ENCODE measurements at regions not wholly inside any gene's neighbourhood (a gene's known extent, or its start where the extent isn't known, plus 50 kb on each side); places are given as distances from the start of the nearest gene placed in this dataset.

DNA sequence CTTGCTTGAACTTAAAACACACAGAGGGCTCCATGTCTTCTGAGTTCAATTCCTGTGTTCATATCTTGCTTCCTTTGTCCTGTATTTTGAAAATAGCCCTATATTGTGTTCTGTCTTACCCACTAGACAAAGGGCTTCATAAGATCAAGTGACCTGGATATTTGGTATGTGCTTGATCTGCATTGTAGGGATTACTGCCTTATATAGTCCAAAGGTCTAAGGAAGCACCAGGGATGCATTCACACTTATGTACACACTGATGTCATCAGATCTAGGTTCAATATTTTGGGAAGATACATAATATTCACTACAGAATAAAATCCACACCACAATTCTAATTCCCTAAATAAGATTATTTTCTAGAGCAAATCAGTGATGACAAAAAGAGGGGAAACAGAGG lies 278.0 kb upstream of the KYNU start:
- H3K36me3 Mint-ChIP-seq (ENCODE audit: insufficient read depth in 1 of 3, low read depth in 3 of 3) = no peaks in the 10 kb centered on the region
- Histone ChIP-seq H3T11ph (ENCODE audit: low read length) (no peak overlapping the region), H2BK12ac (ENCODE audit: insufficient read length, low read depth, low read length) (no peak overlapping the region), H3K56ac (ENCODE audit: insufficient read length, low read depth, low read length) (no peak overlapping the region), H3K4me1 (ENCODE audit: insufficient read depth, low read length) (no peaks in the 10 kb centered on the region), H4K20me1 (ENCODE audit: control insufficient read depth, insufficient read depth, insufficient read length) (no peaks in the 10 kb centered on the region), H3K9ac (ENCODE audit: extremely low read depth, insufficient read length, low read length) (no peak overlapping the region), H3K23me2 (ENCODE audit: insufficient read length, low read depth, low read length, poor library complexity, severe bottlenecking) (no peaks in the 10 kb centered on the region), H2BK15ac (ENCODE audit: low read depth, low read length) (no peak overlapping the region), H3K9me3 (ENCODE audit: control insufficient read depth, low read depth, low read length) (no peaks in the 10 kb centered on the region), H3K18ac (ENCODE audit: insufficient read length, low read depth, low read length) (no peak overlapping the region), H2BK20ac (ENCODE audit: low read depth, low read length, poor library complexity, severe bottlenecking) (no peak overlapping the region), H2BK5ac (ENCODE audit: insufficient read length, low read length) (no peak overlapping the region), H3K79me1 (ENCODE audit: insufficient read depth, low read depth, low read length, poor library complexity, severe bottlenecking) (no peaks in the 10 kb centered on the region), H3K27ac (ENCODE audit: insufficient read length, low read depth, low read length) (no peak overlapping the region), H3K23ac (ENCODE audit: insufficient read length, low read depth, low read length) (no peak overlapping the region), H3K79me2 (ENCODE audit: insufficient read depth, low read length) (no peaks in the 10 kb centered on the region), H3K4ac (ENCODE audit: low read depth, low read length) (no peak overlapping the region), H3K27me3 (ENCODE audit: insufficient read depth, low read length) (no peaks in the 10 kb centered on the region), H2AK5ac (ENCODE audit: insufficient read length, low read length) (no peak overlapping the region), H2BK120ac (ENCODE audit: low read depth, low read length, poor library complexity, severe bottlenecking) (no peak overlapping the region), H3K14ac (ENCODE audit: insufficient read depth, low read length) (no peak overlapping the region), H4K8ac (replicated peaks; ENCODE audit: insufficient read length, low read depth, low read length) (no peak overlapping the region), H3K4me2 (ENCODE audit: insufficient read depth, insufficient read length, low read length) (no peak overlapping the region), H4K5ac (ENCODE audit: insufficient read length, low read depth, low read length) (no peak overlapping the region), H4K91ac (ENCODE audit: insufficient read length, low read depth, low read length) (no peak overlapping the region), H2AFZ (ENCODE audit: low read length) (no peak overlapping the region)
- H3K4me1 Mint-ChIP-seq = no peaks in the 10 kb centered on the region
- TF ChIP-seq, protein P1, sequence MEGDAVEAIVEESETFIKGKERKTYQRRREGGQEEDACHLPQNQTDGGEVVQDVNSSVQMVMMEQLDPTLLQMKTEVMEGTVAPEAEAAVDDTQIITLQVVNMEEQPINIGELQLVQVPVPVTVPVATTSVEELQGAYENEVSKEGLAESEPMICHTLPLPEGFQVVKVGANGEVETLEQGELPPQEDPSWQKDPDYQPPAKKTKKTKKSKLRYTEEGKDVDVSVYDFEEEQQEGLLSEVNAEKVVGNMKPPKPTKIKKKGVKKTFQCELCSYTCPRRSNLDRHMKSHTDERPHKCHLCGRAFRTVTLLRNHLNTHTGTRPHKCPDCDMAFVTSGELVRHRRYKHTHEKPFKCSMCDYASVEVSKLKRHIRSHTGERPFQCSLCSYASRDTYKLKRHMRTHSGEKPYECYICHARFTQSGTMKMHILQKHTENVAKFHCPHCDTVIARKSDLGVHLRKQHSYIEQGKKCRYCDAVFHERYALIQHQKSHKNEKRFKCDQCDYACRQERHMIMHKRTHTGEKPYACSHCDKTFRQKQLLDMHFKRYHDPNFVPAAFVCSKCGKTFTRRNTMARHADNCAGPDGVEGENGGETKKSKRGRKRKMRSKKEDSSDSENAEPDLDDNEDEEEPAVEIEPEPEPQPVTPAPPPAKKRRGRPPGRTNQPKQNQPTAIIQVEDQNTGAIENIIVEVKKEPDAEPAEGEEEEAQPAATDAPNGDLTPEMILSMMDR (conservative IDR thresholded peaks at IDR 0.05) = no peak
- no peak overlapping the region for H3K27ac Mint-ChIP-seq
- no peaks in the 10 kb centered on the region for H3K27me3 Mint-ChIP-seq (ENCODE audit: low read depth)
- no peak overlapping the region for H3K4me3 Mint-ChIP-seq
- H3K9me3 Mint-ChIP-seq = no peaks in the 10 kb centered on the region; a peak in 1 of 5 replicates
- no peak for DNase-seq

Measured in H9 (cell line).